ENCODE measurements at regions not wholly inside any gene's neighbourhood (a gene's known extent, or its start where the extent isn't known, plus 50 kb on each side); places are given as distances from the start of the nearest gene placed in this dataset.

GRCh38 chrX:4181782-4182407 lies 468.4 kb upstream of the PRKX start:
- Mint-ChIP-seq H3K9me3 (ENCODE audit: unreplicated experiment) (no peaks in the 10 kb centered on the region), H3K4me3 (ENCODE audit: unreplicated experiment) (no peak overlapping the region), H3K36me3 (ENCODE audit: insufficient read depth, unreplicated experiment) (no peaks in the 10 kb centered on the region), H3K4me1 (ENCODE audit: low read depth, unreplicated experiment) (no peaks in the 10 kb centered on the region), H3K27ac (ENCODE audit: unreplicated experiment) (peak overlapping the region; percentile 17), H3K27me3 (ENCODE audit: insufficient read depth, unreplicated experiment) (no peaks in the 10 kb centered on the region)
- Histone ChIP-seq H3K9me3 (no peaks in the 10 kb centered on the region), H3K27me3 (replicated peaks; ENCODE audit: control insufficient read depth, insufficient read depth, low read length) (no peaks in the 10 kb centered on the region), H3K4me1 (peaks cover 5% of the 10 kb centered on the region; the same call in 1 of the 2 replicates), H3K4me3 (ENCODE audit: low read depth, low read length) (no peak overlapping the region), H3K36me3 (ENCODE audit: control insufficient read depth, insufficient read depth, low read length) (no peaks in the 10 kb centered on the region)
- intact Hi-C loops (cut with micrococcal nuclease; ENCODE audit: unreplicated experiment): no loop called here
- TF ChIP-seq CTCF (IDR thresholded peaks at IDR 0.05; ENCODE audit: insufficient read depth in 1 of 2, low read depth in 1 of 2, low read length in 1 of 2, severe bottlenecking in 1 of 2, unreplicated experiment in 1 of 2): no peak
- ChIA-PET CTCF (no interaction called here), POLR2A (no interaction called here)
- peak; percentile 44 to 55 for DNase-seq
- no TSS peak for BruUV-seq (replicated peaks)

GRCh38 chrX:4179031-4179430 lies 465.6 kb upstream of the PRKX start:
- peaks cover 5% of the 10 kb centered on the region; the same call in 1 of the 2 replicates for H3K4me1 ChIP-seq
- H3K36me3 ChIP-seq (ENCODE audit: control insufficient read depth, insufficient read depth, low read length): no peaks in the 10 kb centered on the region
- Mint-ChIP-seq H3K27ac (ENCODE audit: unreplicated experiment) (no peak overlapping the region), H3K9me3 (ENCODE audit: unreplicated experiment) (no peaks in the 10 kb centered on the region), H3K4me3 (ENCODE audit: unreplicated experiment) (no peak overlapping the region), H3K4me1 (ENCODE audit: low read depth, unreplicated experiment) (no peaks in the 10 kb centered on the region), H3K36me3 (ENCODE audit: insufficient read depth, unreplicated experiment) (no peaks in the 10 kb centered on the region), H3K27me3 (ENCODE audit: insufficient read depth, unreplicated experiment) (no peaks in the 10 kb centered on the region)
- CTCF ChIA-PET: no interaction called here
- intact Hi-C loops (cut with micrococcal nuclease; ENCODE audit: unreplicated experiment): no loop called here
- DNase-seq: no peak
- TF ChIP-seq CTCF (IDR thresholded peaks at IDR 0.05; ENCODE audit: insufficient read depth in 1 of 2, low read depth in 1 of 2, low read length in 1 of 2, severe bottlenecking in 1 of 2, unreplicated experiment in 1 of 2): no peak
- H3K27me3 ChIP-seq (replicated peaks; ENCODE audit: control insufficient read depth, insufficient read depth, low read length): no peaks in the 10 kb centered on the region
- no peaks in the 10 kb centered on the region for H3K9me3 ChIP-seq
- BruUV-seq (replicated peaks): no TSS peak
- POLR2A ChIA-PET: no interaction called here
- no peak overlapping the region for H3K4me3 ChIP-seq (ENCODE audit: low read depth, low read length)

GRCh38 chrX:4175221-4175620 lies 461.8 kb upstream of the PRKX start:
- no peaks in the 10 kb centered on the region for H3K36me3 Mint-ChIP-seq (ENCODE audit: insufficient read depth, unreplicated experiment)
- Histone ChIP-seq H3K4me1 (no peaks in the 10 kb centered on the region), H3K4me3 (ENCODE audit: low read depth, low read length) (no peak overlapping the region), H3K27me3 (replicated peaks; ENCODE audit: control insufficient read depth, insufficient read depth, low read length) (no peaks in the 10 kb centered on the region), H3K36me3 (ENCODE audit: control insufficient read depth, insufficient read depth, low read length) (no peaks in the 10 kb centered on the region), H3K9me3 (no peaks in the 10 kb centered on the region)
- peaks cover 10% of the 10 kb centered on the region for H3K9me3 Mint-ChIP-seq (ENCODE audit: unreplicated experiment)
- CTCF ChIA-PET: no interaction called here
- no peaks in the 10 kb centered on the region for H3K4me1 Mint-ChIP-seq (ENCODE audit: low read depth, unreplicated experiment)
- POLR2A ChIA-PET: no interaction called here
- no peak for DNase-seq
- no peak for TF ChIP-seq CTCF (IDR thresholded peaks at IDR 0.05; ENCODE audit: insufficient read depth in 1 of 2, low read depth in 1 of 2, low read length in 1 of 2, severe bottlenecking in 1 of 2, unreplicated experiment in 1 of 2)
- BruUV-seq (replicated peaks): no TSS peak
- H3K27me3 Mint-ChIP-seq (ENCODE audit: insufficient read depth, unreplicated experiment): no peaks in the 10 kb centered on the region
- H3K27ac Mint-ChIP-seq (ENCODE audit: unreplicated experiment): no peak overlapping the region
- intact Hi-C loops (cut with micrococcal nuclease; ENCODE audit: unreplicated experiment): no loop called here
- H3K4me3 Mint-ChIP-seq (ENCODE audit: unreplicated experiment): no peak overlapping the region
